AG08395 (cell line): ENCODE measurements at regions not wholly inside any gene's neighbourhood (a gene's known extent, or its start where the extent isn't known, plus 50 kb on each side); places are given as distances from the start of the nearest gene placed in this dataset.

Source experiments
- DNase-seq: peaks from one replicate; pipeline ENCODE4 v3.0.0; 2012; ENCODE audit warnings: mixed read lengths, low spot score

DNA sequence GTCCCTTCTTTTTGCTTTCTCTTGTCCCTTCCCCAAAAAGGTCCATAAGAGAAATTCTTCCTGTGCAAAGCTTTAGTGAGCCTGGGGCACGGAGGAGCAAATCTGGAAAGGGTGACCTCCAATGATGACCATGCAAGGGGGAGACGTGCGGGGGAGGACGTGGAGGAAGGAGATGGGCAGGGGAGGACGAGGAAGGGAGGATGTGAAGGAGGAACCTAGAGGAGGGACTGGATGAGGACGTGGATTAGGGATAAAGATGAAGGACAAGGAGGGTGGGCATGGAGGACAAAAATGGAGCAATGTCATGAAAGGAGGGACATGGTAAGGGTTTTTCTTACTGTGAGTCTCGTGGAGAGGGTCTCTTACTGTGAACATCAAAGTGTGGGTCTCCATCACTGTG, 139.5 kb downstream of the ERMARD start:
- no peak for DNase-seq

GRCh38 chr6:169890049-169890448, 138.6 kb downstream of the ERMARD start:
- no peak for DNase-seq

GRCh38 chr6:169887529-169888140, 136.2 kb downstream of the ERMARD start:
- DNase-seq: no peak

DNA sequence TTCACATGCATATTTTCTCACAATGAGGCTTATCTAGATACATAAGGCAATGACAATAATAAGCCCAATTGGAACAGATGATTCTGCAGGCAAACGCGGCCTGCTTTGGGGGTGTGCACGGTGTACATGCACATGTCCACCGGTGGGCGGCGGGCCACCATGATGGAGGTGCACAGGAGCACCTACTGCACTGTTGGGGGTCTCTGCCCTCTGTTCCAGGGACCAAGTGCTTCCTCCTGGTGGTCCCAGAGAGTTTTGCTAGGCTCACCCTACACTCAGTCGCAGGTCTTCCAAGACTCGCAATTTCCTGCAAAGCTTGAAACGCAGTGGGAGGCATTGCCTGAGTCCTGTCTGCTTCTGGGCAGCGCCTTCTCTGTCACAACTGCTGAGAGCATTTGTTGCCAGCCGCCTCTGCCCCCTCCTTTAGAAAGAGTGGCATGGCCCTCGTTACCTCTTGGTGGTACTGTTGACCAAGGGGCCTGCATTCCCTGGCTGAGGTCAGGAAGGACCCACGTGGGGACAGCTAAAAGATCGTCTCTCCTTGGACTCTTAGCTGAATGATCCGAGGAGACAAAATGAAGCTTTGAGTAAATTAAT, 135.3 kb downstream of the ERMARD start:
- no peak for DNase-seq

GRCh38 chr6:169885831-169886230, 134.4 kb downstream of the ERMARD start:
- DNase-seq: no peak

DNA sequence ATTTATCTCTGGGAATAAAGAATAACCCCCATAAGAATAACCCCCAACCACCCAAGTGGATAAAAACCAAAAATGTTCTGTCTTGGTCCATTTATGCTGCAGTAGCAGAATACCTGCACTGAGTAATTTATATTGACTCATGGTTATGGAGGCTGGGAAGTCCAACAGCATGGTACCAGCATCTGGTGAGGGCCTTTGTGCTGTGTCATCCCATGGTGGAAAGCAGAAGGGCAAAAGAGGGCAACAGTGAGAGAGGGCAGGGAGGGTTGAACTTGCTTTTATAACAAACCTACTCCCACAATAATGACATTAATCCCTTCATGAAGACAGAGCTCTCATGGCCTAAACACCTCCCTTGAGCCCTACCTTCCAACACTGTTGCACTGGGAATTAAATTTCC, 133.7 kb downstream of the ERMARD start:
- no peak for DNase-seq

GRCh38 chr6:169884158-169884557, 132.7 kb downstream of the ERMARD start:
- no peak for DNase-seq

DNA sequence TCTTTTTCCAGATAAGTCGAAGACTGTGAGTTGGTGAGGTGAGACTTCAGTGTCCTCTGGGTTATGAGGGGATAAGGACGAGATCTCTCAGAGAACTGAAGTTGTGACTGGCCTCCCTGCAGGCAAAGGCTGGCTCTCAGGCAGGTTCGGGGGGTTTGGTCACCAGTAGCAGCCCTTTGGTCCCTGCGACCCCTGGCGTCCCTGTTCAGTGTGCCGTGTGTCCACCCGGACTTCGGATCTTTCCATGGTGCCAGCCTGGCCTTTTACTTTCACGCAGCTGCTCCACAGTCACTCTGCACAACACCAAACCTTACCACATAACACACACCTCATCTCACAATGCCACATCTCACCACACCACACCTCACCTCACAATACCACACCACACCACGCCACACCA, 131.9 kb downstream of the ERMARD start:
- no peak for DNase-seq

GRCh38 chr6:169881976-169882375, 130.6 kb downstream of the ERMARD start:
- no peak for DNase-seq

DNA sequence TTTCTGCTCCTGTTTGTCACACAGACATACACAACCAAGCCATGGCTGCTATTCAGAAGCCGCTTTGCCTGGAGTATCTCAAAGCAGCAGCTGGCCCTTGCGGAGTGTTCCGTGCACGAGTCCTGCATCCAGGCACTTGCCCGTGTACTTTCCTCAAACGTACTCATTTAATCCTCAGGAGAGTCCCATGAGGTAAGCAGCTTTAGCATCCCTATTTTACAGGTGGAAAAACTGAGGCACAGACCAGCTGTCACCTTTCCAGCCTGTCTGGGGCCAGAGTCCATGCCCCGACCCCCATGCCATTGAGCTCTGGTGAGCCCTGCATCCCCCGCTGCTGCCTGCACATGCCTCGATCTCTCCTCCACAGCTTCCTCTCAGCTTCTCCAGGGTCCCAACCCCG, 130.0 kb downstream of the ERMARD start:
- no peak for DNase-seq

DNA sequence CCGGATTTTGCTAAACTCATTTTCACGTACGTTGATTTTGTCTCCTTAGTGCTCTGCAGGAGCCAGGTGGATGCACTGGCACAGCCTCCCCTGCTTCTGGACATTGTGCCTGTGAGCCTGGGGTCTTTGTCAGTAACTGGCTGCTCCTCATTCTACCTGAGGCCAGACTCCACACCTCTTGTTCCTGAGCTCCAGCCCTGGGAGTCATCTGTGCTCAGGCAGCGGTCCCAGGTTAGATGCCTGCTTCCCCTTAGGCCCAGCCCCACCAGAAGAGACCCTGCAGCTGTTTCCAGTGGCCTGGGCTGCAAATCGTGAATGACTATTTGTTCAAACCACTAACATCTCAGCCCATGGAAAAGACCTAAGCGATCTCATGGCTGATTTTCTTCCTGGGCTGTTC, 129.1 kb downstream of the ERMARD start:
- no peak for DNase-seq

GRCh38 chr6:169869301-169869700, 117.9 kb downstream of the ERMARD start:
- no peak for DNase-seq

GRCh38 chr6:169868458-169868857, 117.0 kb downstream of the ERMARD start:
- no peak for DNase-seq

- no peak for DNase-seq
These were observed 116.3 kb downstream of the ERMARD start for GRCh38 chr6:169867751-169868191.

- DNase-seq: no peak
These were observed 115.5 kb downstream of the ERMARD start for GRCh38 chr6:169866668-169867521.

- DNase-seq: no peak
These were observed 114.7 kb downstream of the ERMARD start for GRCh38 chr6:169866140-169866534.

GRCh38 chr6:169865346-169866139, 114.1 kb downstream of the ERMARD start:
- DNase-seq: no peak

DNA sequence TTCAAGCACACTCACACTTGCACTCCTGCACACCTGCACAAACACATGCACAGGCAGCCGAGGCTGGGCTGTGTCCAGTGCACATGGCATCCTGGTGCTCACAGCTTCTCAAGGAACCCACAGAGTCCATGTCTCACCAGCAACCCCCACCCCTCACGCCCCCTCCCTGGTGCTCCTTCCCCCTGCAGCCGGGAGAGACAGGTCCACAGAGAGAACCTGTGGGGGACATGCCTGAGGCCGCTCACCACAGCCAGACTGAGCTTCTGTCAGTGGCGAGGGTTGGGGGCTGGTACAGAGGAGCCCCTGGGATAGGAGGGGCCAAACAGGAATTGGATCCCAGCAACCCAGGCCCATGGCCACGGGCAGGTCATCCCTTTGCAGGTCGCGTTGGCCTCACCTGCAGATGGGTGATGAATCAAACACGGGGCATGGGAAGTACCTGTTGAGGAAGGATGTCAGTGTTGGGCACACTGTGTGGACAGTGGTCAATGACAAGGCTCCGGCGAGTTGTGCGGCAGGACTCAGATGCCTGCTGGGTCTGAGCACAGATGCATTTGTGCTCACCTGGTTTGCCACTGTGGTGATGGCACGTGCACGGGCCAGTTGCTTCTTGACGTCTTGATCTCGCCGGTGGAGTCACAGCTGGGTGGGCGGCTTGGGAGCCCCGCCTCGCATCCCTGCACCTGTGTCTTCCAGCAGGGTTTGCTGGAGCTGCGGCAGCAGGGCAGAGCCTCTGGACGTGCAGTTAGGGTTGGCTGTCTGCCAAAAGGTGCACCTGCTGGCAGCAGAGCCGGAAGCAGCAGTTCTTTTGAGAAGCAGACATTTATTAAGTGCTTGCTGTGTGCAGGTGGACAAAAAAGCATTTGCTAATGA, 113.0 kb downstream of the ERMARD start:
- DNase-seq: no peak

- no peak for DNase-seq
These were observed 112.3 kb downstream of the ERMARD start for GRCh38 chr6:169863710-169864109.

DNA sequence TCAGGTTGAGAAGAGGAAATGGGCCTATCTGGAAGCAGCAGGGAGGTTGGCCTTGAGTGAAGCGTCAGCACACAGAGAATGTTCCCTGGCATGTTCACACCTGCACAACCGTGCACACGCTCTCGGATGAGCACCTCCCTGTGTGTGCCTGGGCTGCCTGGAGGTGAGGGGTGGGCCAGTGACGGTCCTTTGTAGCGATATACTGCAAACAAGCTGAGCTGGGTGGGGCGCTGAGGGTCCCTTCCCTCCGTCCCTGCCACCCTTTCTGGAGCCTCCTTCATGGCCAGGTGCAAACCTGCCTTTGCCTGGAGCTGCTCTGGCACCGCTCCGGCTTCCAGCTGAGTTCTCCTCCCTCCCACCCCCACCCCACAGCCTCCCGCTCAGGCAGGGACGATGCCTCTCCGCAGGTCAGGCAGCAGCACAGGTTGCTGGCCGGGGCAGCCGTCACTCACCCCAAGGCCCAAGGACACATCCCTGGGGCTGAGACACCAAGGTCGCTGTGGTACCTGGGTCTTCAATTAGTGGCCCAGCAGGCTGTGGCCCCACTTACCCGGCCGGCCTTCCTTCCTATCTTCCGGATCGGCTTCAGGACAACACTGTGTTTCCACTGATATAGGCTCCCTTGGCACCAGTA, 111.6 kb downstream of the ERMARD start:
- no peak for DNase-seq
